ENCODE measurements at regions not wholly inside any gene's neighbourhood (a gene's known extent, or its start where the extent isn't known, plus 50 kb on each side); places are given as distances from the start of the nearest gene placed in this dataset.

DNA sequence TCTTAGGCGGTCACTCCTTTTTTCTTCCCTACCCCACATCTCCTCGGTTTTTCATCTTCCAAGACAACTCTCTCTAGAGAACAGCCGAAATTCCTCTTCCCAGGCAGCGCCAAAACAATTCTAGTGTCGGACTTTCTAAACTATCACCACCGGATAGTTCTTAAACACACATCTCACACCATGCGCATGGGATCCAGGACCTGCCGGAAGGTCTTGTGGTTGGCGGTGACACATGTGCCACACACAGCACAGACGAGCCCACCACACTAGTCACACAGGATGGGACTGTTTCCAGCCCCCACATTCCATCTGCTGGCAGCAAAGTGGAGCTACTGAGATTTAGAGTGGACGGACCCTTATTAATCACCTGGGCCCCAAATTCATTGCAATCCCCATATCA, 614.9 kb upstream of the CADM1 start:
- no peaks in the 10 kb centered on the region for H3K4me1 ChIP-seq (ENCODE audit: control insufficient read depth, insufficient read depth, low read length)
- ChIA-PET CTCF (no interaction called here), POLR2A (no interaction called here)
- H3K27ac ChIP-seq (ENCODE audit: low read length) = no peak overlapping the region
- intact Hi-C loops (cut with micrococcal nuclease; ENCODE audit: unreplicated experiment) (no loop called here), in situ Hi-C loops (cut with HindIII; ENCODE audit: low pct_unique_long_range_greater_than_20kb, low sequenced_read_pairs) (no loop called here)
- no peak for ATAC-seq
- no TSS peak for BruUV-seq (replicated peaks)
- no peak overlapping the region for H3K4me3 ChIP-seq (ENCODE audit: low read depth in 2 of 2, low read length in 2 of 2)
- no peak for DNase-seq (ENCODE audit: low read depth, low spot score)
- H3K9me3 ChIP-seq (ENCODE audit: control insufficient read depth, insufficient read depth, low read depth, low read length) = no peaks in the 10 kb centered on the region; the same call in 1 of the 2 replicates
- peaks cover 2% of the 10 kb centered on the region; the same call in 1 of the 2 replicates for H3K27me3 ChIP-seq (ENCODE audit: control insufficient read depth, insufficient read depth, low read length)
- no peaks in the 10 kb centered on the region for H3K36me3 ChIP-seq (ENCODE audit: control insufficient read depth, insufficient read depth, low read length)
- TF ChIP-seq TCF7L2 (IDR thresholded peaks at IDR 0.05; ENCODE audit: low read depth, low read length) (no peak), SIN3A (IDR thresholded peaks at IDR 0.05; ENCODE audit: borderline replicate concordance, insufficient read depth, low read depth, low read length) (no peak)

DNA sequence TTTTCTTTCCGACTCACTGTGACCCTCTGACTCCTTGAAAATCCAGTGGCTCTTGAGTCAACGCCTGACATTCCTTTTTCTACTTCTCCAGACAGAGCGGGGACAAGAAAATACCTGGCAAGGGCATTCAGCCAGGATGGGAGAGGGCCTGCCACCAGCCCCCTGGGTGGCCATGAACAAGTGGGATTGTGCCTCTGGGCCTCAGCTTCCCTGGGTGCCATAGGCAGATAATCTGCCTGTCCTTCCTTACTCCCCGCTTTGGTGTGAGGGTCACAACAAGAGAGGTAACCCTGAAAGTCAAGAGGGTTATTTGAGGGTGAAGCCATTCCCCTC, 613.9 kb upstream of the CADM1 start:
- Histone ChIP-seq H3K9me3 (ENCODE audit: control insufficient read depth, insufficient read depth, low read depth, low read length) (no peaks in the 10 kb centered on the region; the same call in 1 of the 2 replicates), H3K4me1 (ENCODE audit: control insufficient read depth, insufficient read depth, low read length) (no peaks in the 10 kb centered on the region), H3K4me3 (ENCODE audit: low read depth in 2 of 2, low read length in 2 of 2) (no peak overlapping the region), H3K27me3 (ENCODE audit: control insufficient read depth, insufficient read depth, low read length) (peaks cover 2% of the 10 kb centered on the region; the same call in 1 of the 2 replicates), H3K27ac (ENCODE audit: low read length) (no peak overlapping the region), H3K36me3 (ENCODE audit: control insufficient read depth, insufficient read depth, low read length) (no peaks in the 10 kb centered on the region)
- no TSS peak for BruUV-seq (replicated peaks)
- in situ Hi-C loops (cut with HindIII; ENCODE audit: low pct_unique_long_range_greater_than_20kb, low sequenced_read_pairs) (no loop called here), intact Hi-C loops (cut with micrococcal nuclease; ENCODE audit: unreplicated experiment) (no loop called here)
- DNase-seq (ENCODE audit: low read depth, low spot score) (no peak), ATAC-seq (no peak)
- ChIA-PET POLR2A (no interaction called here), CTCF (no interaction called here)
- TF ChIP-seq TCF7L2 (IDR thresholded peaks at IDR 0.05; ENCODE audit: low read depth, low read length) = no peak
- TF ChIP-seq POLR2AphosphoS5 (IDR thresholded peaks at IDR 0.05; ENCODE audit: low read depth, low read length) = no peak
- TF ChIP-seq, protein P1, sequence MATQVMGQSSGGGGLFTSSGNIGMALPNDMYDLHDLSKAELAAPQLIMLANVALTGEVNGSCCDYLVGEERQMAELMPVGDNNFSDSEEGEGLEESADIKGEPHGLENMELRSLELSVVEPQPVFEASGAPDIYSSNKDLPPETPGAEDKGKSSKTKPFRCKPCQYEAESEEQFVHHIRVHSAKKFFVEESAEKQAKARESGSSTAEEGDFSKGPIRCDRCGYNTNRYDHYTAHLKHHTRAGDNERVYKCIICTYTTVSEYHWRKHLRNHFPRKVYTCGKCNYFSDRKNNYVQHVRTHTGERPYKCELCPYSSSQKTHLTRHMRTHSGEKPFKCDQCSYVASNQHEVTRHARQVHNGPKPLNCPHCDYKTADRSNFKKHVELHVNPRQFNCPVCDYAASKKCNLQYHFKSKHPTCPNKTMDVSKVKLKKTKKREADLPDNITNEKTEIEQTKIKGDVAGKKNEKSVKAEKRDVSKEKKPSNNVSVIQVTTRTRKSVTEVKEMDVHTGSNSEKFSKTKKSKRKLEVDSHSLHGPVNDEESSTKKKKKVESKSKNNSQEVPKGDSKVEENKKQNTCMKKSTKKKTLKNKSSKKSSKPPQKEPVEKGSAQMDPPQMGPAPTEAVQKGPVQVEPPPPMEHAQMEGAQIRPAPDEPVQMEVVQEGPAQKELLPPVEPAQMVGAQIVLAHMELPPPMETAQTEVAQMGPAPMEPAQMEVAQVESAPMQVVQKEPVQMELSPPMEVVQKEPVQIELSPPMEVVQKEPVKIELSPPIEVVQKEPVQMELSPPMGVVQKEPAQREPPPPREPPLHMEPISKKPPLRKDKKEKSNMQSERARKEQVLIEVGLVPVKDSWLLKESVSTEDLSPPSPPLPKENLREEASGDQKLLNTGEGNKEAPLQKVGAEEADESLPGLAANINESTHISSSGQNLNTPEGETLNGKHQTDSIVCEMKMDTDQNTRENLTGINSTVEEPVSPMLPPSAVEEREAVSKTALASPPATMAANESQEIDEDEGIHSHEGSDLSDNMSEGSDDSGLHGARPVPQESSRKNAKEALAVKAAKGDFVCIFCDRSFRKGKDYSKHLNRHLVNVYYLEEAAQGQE (IDR thresholded peaks at IDR 0.05; ENCODE audit: insufficient read depth in 1 of 2, low read depth in 2 of 2, low read length in 1 of 2) = no peak
- TF ChIP-seq, protein P2, sequence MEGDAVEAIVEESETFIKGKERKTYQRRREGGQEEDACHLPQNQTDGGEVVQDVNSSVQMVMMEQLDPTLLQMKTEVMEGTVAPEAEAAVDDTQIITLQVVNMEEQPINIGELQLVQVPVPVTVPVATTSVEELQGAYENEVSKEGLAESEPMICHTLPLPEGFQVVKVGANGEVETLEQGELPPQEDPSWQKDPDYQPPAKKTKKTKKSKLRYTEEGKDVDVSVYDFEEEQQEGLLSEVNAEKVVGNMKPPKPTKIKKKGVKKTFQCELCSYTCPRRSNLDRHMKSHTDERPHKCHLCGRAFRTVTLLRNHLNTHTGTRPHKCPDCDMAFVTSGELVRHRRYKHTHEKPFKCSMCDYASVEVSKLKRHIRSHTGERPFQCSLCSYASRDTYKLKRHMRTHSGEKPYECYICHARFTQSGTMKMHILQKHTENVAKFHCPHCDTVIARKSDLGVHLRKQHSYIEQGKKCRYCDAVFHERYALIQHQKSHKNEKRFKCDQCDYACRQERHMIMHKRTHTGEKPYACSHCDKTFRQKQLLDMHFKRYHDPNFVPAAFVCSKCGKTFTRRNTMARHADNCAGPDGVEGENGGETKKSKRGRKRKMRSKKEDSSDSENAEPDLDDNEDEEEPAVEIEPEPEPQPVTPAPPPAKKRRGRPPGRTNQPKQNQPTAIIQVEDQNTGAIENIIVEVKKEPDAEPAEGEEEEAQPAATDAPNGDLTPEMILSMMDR (IDR thresholded peaks at IDR 0.05) = no peak
- TF ChIP-seq SIN3A (IDR thresholded peaks at IDR 0.05; ENCODE audit: borderline replicate concordance, insufficient read depth, low read depth, low read length) = no peak

DNA sequence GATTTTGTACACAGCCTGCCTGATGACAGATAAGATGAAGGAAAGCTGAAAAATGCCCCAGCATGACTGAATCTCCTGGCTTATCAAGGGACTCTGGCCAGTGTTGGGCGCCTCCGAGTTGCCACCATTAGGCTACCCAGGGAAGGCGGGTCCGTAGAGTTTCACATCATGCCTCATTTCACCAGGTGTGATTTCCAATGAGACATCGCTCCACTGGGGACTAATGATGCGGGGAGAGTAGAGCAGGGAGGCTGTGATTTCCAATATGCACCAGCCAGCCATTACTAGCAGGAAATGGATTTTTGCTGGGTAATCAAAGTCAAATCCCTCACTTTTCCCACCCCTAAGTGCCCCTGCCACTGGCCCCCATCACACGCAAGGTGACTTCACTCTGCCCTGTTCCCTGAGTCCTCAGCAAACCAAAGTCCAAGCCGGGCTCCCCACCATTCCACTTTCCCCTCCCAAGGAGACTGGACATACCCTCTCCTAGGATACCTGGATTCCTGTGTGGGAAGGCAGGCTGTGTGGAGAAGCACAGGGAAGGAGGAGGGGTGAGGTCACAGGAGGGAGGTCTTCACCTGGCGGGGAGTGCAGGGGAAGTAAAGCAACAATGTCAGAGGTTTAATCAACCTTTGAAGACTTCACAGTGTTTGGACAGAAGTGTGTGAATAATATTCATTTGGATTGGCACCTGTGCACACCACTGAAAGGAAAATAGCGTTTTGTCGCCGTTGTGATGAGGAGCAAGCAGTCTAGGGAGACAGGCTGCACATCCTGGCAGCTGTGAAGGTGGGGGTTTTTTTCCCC, 613.3 kb upstream of the CADM1 start:
- intact Hi-C loops (cut with micrococcal nuclease; ENCODE audit: unreplicated experiment) = no loop called here
- ChIA-PET POLR2A (no interaction called here), CTCF (no interaction called here)
- H3K4me1 ChIP-seq (ENCODE audit: control insufficient read depth, insufficient read depth, low read length) = no peaks in the 10 kb centered on the region
- TF ChIP-seq TCF7L2 (IDR thresholded peaks at IDR 0.05; ENCODE audit: low read depth, low read length) (no peak), POLR2AphosphoS5 (IDR thresholded peaks at IDR 0.05; ENCODE audit: low read depth, low read length) (no peak), SIN3A (IDR thresholded peaks at IDR 0.05; ENCODE audit: borderline replicate concordance, insufficient read depth, low read depth, low read length) (no peak)
- TF ChIP-seq, protein P2 (IDR thresholded peaks at IDR 0.05) = no peak
- TF ChIP-seq, protein P1 (IDR thresholded peaks at IDR 0.05; ENCODE audit: insufficient read depth in 1 of 2, low read depth in 2 of 2, low read length in 1 of 2) = no peak
- no TSS peak for BruUV-seq (replicated peaks)
- no peak overlapping the region for H3K27ac ChIP-seq (ENCODE audit: low read length)
- peaks cover 2% of the 10 kb centered on the region; the same call in 1 of the 2 replicates for H3K27me3 ChIP-seq (ENCODE audit: control insufficient read depth, insufficient read depth, low read length)
- ATAC-seq = no peak
- no peak overlapping the region for H3K4me3 ChIP-seq (ENCODE audit: low read depth in 2 of 2, low read length in 2 of 2)
- no peaks in the 10 kb centered on the region for H3K36me3 ChIP-seq (ENCODE audit: control insufficient read depth, insufficient read depth, low read length)
- no peaks in the 10 kb centered on the region; the same call in 1 of the 2 replicates for H3K9me3 ChIP-seq (ENCODE audit: control insufficient read depth, insufficient read depth, low read depth, low read length)
- in situ Hi-C loops (cut with HindIII; ENCODE audit: low pct_unique_long_range_greater_than_20kb, low sequenced_read_pairs) = no loop called here
- no peak for DNase-seq (ENCODE audit: low read depth, low spot score)
